ENCODE measurements at regions not wholly inside any gene's neighbourhood (a gene's known extent, or its start where the extent isn't known, plus 50 kb on each side); places are given as distances from the start of the nearest gene placed in this dataset.

DNA sequence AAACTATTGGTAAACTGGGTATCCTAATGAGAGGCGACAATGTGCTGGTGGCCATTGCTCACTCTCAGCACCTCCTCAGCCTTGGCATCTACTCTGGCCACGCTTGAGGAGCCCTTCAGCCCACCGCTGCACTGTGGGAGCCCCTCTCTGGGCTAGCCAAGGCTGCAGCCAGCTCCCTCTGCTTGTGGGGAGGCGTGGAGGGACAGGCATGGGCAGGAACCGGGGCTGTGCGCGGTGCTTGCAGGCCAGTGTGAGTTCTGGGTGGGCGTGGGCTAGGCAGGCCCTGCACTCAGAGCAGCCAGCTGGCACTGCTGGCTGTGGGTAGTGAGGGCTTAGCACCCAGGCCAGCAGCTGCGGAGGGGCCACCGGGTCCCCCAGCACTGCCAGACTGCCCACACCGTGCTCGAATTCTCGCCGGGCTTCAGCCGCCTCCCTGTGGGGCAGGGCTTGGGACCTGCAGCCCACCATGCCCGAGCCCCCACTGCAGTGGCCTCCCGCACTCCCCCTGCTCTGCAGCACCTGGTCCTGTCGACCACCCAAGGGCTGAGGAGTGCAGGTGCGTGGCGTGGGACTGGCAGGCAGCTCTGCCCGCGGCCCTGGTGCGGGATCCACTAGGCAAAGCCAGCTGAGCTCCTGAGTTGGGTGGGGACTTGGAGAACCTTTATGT is 575.9 kb upstream of the ANO3 start:
- peaks cover 0 to 6% (median 0%) of the 10 kb centered on the region in 4 donors for H3K9me3 ChIP-seq
- H3K27ac ChIP-seq = no peak overlapping the region
- H3K36me3 ChIP-seq = no peaks in the 10 kb centered on the region
- no peak overlapping the region for H3K4me3 ChIP-seq
- 79 to 85% methylated on average over 6 to 7 of the region's 23 CpGs for WGBS, 2 donors
- no peaks in the 10 kb centered on the region for H3K27me3 ChIP-seq
- H3K4me1 ChIP-seq = no peaks in the 10 kb centered on the region
- DNase-seq (peak in 1 of 2 donors; percentile 66), ATAC-seq (ENCODE audit: low FRiP score in 2 of 2) (no peak)
- no peak for TF ChIP-seq CTCF (IDR thresholded peaks at IDR 0.05)
- TF ChIP-seq POLR2AphosphoS5 (IDR thresholded peaks at IDR 0.05) = no peak
- TF ChIP-seq EP300 (IDR thresholded peaks at IDR 0.05) = no peak
- no peak for TF ChIP-seq POLR2A (IDR thresholded peaks at IDR 0.05)

- Histone ChIP-seq H3K27me3 (no peaks in the 10 kb centered on the region), H3K36me3 (no peaks in the 10 kb centered on the region), H3K4me3 (no peak overlapping the region), H3K9me3 (peaks cover 0 to 6% (median 0%) of the 10 kb centered on the region in 4 donors), H3K27ac (no peak overlapping the region), H3K4me1 (no peaks in the 10 kb centered on the region)
- WGBS, 2 donors = 88 to 90% methylated on average over 6 of the region's 6 CpGs
- no peak for ATAC-seq (ENCODE audit: low FRiP score in 2 of 2)
- TF ChIP-seq CTCF (IDR thresholded peaks at IDR 0.05) (no peak), EP300 (IDR thresholded peaks at IDR 0.05) (no peak), POLR2AphosphoS5 (IDR thresholded peaks at IDR 0.05) (no peak), POLR2A (IDR thresholded peaks at IDR 0.05) (no peak)
- DNase-seq = no peak
These were observed 573.7 kb upstream of the ANO3 start for GRCh38 chr11:25758145-25758661.

GRCh38 chr11:25766332-25767015 is 565.5 kb upstream of the ANO3 start:
- ATAC-seq (ENCODE audit: low FRiP score in 2 of 2) (no peak), DNase-seq (no peak)
- Histone ChIP-seq H3K27ac (no peak overlapping the region), H3K4me3 (no peak overlapping the region), H3K4me1 (peaks cover 0 to 2% (median 0%) of the 10 kb centered on the region in 4 donors), H3K36me3 (no peaks in the 10 kb centered on the region), H3K27me3 (no peaks in the 10 kb centered on the region), H3K9me3 (no peaks in the 10 kb centered on the region)
- WGBS, 2 donors = 73 to 85% methylated on average over 4 of the region's 4 CpGs
- TF ChIP-seq POLR2AphosphoS5 (IDR thresholded peaks at IDR 0.05) (no peak), CTCF (IDR thresholded peaks at IDR 0.05) (no peak), EP300 (IDR thresholded peaks at IDR 0.05) (no peak), POLR2A (IDR thresholded peaks at IDR 0.05) (no peak)

GRCh38 chr11:25769287-25769686 is 562.6 kb upstream of the ANO3 start:
- Histone ChIP-seq H3K27me3 (no peaks in the 10 kb centered on the region), H3K9me3 (no peaks in the 10 kb centered on the region), H3K4me1 (peaks cover 0 to 2% (median 0%) of the 10 kb centered on the region in 4 donors), H3K4me3 (no peak overlapping the region), H3K36me3 (no peaks in the 10 kb centered on the region), H3K27ac (no peak overlapping the region)
- TF ChIP-seq CTCF (IDR thresholded peaks at IDR 0.05) = no peak
- TF ChIP-seq EP300 (IDR thresholded peaks at IDR 0.05) = no peak
- TF ChIP-seq POLR2A (IDR thresholded peaks at IDR 0.05) = no peak
- no peak for TF ChIP-seq POLR2AphosphoS5 (IDR thresholded peaks at IDR 0.05)
- ATAC-seq (ENCODE audit: low FRiP score in 2 of 2) (no peak), DNase-seq (no peak)
- WGBS, 2 donors = 62 to 64% methylated on average over 3 of the region's 3 CpGs

All from upper lobe of left lung (tissue), 6 donors.